Stimulated activated CD8-positive, alpha-beta memory T cell treated with anti-CD3 and anti-CD28 coated beads, Interleukin-2, amount 100 ng/mL, for 1 hour (primary cell): ENCODE measurements at regions not wholly inside any gene's neighbourhood (a gene's known extent, or its start where the extent isn't known, plus 50 kb on each side); places are given as distances from the start of the nearest gene placed in this dataset.
"Not testable (repeated sequence)": the region's sequence is repeated elsewhere in the genome, so short reads cannot be mapped to it uniquely, and the experiment has no call there.

Source experiments
- DNase-seq, 2 donors: peaks; one replicate each; pipeline ENCODE4 v3.0.0-alpha.2; 2020; ENCODE audit warnings: low read depth in 2 of 2

DNA sequence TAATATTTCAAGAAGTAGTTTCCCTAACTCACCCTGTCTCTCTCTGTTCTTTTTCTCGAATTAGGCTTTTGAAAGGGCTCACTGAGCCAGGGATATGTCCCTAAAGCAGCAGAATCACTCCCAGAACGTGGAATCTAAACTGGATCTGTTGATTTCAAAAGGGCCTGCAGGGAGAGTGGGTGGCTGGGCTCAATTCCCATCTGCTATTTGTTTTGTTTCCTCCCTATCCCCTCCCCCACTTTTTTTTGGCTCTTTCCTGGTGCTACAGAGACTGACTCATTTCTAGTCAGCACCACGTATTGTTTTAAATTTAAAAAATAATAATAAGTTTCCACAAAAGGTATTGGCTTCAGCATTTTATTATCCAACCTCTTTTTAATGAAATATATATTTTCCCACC, 961.5 kb downstream of the FAM181B start:
- DNase-seq: no peak

DNA sequence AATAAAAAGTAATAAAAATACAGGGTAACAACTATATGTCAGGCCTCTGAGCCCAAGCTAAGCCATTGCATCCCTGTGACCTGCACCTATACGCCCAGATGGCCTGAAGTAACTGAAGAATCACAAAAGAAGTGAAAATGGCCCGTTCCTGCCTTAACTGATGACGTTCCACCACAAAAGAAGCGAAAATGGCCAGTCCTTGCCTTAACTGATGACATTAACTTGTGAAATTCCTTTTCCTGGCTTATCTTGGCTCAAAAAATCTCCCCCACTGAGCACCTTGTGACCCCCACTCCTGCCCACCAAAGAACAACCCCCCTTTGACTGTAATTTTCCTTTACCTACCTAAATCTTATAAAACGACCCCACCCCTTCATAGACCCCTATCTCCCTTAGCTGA, 963.8 kb downstream of the FAM181B start:
- DNase-seq: not testable (repeated sequence)

DNA sequence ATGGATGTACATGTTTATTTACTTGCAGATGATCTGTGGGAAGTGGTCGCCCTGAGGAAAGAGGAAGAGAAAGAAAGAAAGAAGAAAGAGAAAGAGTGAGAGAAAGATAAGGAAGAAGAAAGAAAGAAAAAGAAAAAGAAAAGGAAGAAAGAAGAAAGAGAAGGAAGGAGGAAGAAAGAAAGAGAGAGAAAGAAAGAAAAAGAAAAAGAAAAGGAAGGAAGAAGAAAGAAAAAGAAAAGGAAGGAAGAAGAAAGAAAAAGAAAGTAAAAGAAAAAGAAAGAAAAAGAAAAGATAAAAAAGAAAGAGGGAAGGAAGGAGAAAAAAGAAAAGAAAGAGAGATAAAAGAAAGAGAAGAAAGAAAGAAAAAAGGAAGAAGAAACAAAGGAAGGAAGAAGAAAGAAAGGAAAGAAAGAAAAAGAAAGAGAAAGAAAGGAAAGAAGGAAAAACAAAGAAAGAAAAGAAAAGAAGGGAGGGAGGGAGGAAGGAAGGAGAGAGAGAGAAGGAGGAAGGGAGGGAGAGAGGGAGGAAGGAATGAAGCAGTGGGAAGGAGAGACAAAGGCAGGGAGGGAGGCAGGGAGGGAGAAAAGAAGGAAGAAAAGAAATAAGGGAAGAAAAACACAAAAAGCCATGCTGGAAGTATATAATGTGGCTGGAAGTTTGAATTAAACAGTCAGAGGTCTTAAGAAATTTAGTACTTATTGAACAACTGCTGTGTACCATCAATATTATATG, 976.6 kb downstream of the FAM181B start:
- DNase-seq: no peak

DNA sequence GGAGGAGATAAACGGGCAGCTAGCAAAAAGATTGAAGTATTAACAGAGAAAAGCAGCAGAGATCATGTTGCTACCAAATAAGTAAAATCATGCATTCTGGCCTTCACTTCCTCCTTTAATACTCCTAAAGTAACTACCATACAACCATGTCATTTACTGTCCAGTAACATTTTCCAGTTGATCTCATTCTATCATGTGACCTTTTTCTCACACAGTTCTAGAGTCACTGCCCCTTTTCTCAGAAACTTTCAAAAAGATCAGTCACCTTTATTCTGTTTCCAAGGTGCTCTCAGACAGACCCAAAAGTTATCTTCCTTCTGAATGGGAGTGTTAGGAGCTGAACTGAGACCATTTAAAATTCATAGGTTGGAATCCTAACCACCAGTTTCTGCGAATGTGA, 984.4 kb downstream of the FAM181B start:
- DNase-seq: no peak

DNA sequence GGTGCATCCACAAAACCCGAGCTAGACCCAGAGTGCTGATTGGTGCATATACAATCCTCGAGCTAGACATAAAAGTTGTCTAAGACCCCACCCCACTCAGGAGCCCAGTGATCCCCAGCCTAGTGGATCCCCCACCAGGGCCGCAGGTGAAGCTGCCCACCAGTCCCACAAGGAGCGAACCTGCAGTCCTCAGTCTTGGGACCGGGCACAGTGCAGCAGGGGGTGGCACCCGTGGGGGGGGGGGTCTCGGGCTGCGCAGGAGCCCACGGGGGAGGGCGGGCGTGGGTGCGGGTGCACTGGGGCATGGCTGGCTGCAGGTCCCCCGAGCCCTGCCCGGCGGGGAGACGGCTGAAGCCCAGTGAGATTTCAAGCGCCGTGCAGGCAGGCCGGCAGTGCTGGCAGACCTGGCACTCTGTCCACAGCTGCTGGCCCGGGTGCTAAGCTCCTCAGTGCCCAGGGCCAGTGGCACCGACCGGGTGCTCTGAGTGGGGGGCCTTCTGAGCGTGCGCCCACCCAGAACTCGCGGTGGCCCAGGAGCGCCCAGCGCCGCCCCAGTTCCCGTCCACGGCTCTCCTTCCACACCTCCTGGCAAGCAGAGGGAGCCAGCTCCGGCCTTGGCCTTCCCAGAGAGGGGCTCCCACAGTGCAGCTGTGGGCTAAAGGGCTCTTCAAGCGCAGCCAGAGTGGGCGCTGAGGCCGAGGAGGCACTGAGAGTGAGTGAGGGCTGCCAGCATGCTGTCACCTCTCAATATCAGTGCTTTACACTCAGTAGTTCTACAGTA, 989.1 kb downstream of the FAM181B start:
- no peak for DNase-seq

DNA sequence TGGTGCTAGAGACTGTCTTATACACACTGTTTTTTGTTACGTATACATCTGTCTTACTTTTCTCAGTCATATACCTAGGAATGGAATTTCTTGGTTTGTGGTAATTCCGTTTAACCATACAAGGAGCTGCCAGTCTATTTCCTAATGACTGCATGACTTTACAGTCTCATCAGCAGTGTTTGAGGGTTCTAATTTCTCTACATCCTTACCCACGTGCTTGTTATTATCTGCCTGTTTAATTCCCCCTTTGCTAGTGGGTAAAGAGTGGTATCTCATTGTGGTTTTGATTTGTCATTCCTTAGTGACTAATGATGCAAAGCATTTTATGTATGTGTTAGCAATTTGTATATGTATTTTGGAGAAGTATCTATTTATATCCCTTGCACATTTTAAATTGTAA, 1008.0 kb downstream of the FAM181B start:
- no peak for DNase-seq

DNA sequence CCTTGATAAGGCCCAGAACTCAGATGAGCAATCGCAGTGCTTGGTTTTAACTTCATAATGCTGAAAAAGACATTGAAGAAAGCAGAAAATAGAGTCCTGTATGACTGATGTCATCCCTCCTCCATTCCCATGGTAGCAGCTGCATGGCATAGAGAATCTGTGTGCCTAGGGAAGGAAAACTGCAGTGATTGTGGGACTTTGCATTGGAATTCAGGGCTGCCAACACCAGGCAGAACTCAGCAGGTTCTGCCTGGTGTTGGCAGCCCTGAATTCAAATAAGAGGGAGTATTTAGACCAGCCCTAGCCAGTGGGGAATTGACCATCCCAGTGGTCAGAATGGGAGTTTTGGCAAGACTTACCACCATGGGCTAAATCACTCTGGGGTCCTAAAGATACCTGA, 1016.0 kb downstream of the FAM181B start:
- no peak for DNase-seq

DNA sequence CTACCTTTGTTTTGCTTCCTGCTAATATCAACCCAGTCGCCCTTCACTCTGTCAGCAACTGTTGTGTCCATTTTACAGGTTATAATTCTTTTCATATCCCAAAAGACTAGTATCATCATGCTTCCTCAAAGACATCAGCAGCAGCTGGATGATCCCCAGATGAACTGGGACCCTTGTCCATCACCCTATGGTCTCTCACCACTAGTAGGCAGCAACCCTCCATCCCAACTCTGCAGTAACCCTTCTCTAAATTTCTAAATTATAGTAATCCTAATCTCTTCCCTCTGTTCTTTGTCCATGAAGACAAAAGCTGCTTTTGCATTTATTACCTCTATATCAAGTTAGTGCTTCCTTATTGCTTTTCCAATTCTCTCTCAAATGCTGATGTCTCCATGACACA, 1025.8 kb downstream of the FAM181B start:
- no peak for DNase-seq

DNA sequence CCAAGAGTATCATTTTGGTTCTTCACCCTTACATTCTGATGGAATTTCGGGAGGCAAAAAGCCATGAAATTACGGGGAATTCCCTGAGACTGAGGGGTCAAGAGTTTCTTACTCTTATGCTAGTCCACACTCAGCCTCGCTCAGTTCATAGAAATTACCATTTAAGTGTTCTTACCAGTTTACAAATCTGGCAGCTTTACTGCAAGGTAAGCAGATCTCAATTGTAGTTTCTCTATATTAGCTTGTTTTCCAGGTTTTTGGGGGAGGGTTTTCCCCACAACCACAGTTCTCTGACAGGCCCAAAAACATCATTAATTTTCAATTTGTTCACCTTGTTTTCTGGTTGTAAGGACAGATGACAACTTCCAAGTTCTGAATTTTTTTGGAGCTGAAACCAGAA, 1028.4 kb downstream of the FAM181B start:
- DNase-seq: no peak

DNA sequence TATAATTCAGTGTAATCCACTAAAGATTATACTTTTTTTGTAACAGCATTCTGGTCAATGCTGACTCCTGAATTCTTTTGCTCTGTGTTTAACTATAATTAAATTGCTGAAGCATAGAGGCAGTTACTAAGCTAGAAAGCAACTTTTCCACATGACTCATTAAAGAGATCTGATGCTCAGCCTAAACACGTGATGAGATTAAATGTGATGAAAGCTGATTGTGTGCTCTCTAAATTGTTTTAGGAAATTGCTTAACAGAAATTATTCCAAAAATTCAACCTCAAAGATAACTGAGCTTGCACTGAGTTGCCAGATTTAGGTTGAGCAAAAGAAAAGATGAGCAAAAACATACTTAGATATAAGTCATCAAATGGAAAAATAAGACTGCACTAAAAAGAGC, 1033.6 kb downstream of the FAM181B start:
- no peak for DNase-seq

DNA sequence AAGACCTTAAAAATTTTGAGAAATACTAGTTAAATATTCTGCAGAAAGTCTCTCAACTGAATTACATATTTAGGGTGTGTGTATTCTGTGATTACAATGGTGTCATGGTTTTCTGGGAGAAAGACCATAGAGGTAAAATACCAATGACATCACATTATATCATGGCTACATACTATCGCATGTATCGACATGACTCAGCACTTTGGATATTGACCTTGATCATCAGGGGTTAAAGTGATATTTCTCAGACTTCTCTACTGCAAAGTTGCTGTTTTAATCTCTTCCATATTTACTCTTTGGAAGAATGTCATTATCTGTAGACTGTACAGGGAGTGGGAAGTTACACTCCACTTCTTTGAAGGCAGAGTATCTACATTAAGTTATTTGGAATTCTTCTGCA, 1046.6 kb downstream of the FAM181B start:
- DNase-seq: no peak

DNA sequence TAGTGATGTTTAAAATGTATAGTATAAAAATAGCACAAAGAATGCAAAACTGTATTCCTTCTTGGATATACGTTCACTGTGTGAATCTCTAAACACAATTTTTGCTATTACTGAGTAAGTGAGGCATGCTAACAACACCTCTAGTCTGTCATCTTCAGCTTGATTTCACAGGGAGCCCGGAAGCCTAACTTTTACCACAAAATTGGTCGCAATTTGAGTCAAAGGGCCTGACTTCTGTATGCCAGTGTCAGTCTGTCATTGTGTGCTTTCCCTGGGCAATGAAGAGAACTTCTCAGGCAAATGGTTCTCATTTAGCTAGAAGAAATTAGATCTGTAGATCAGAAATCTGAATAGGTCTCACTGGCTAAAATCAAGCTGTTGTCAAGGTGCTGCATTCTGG, 1059.5 kb downstream of the FAM181B start:
- no peak for DNase-seq

DNA sequence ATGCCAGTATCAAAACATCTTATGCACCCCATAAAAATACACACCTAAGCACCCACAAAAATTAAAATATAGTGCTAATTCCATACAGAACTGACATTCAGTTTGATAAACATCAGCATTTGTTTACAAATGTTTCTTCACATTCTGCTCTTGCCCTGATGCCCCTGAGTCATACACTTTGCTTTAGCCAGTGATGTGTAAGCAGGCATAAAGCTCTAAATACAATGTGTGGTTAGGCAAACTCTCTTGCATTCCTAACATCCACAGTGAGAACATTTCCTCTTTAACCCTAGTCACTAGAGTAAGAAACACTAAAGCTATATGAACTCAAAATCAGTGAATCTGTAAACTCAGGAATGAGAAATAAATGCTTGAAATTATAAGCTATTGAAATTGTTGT, 1060.7 kb downstream of the FAM181B start:
- DNase-seq: no peak

DNA sequence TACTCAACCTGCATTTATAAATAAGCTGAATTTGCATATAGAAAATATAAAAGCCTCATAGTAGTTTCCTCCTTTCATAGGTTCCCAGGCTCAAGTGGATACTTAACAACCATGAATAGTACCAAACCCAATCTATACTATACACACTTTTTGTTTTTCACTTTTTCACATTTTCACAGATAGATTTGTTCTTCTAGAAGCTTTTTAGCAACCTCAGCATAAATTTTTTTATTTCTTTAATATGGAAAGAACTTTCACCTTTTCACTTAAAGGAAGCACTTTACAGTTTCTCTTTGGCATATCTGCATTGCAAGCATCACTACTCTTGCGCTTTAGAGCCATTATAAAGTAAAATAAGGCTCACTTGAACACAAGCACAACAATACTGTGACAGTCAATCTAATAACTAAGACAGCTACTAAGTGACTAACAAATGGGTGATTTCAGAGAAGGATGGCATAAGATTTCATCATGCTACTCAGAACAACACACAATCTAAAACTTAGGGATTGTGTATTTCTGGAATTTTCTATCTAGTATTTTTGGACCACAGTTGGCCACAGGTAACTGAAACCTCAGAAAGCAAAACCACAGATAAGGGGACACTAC, 1063.6 kb downstream of the FAM181B start:
- no peak for DNase-seq

DNA sequence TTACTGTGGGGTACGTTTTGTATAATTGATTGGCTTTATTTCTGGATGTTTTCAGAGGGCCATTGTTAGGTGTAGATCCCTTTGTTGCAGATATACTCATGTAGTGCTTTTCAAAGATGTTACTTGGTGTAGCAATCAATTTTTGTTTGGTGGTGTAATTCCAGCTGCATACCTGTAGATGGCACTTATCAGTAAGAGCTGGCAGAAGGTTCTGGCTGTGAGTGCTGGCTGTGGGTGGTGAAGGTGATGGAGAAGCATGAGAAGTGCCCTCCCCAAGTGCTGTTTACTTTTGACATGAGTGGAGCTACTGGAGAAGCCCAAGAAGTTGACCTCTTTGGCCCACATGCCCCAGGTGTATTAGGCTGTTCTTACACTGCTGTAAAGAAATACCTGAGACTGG, 1074.9 kb downstream of the FAM181B start:
- DNase-seq: no peak

DNA sequence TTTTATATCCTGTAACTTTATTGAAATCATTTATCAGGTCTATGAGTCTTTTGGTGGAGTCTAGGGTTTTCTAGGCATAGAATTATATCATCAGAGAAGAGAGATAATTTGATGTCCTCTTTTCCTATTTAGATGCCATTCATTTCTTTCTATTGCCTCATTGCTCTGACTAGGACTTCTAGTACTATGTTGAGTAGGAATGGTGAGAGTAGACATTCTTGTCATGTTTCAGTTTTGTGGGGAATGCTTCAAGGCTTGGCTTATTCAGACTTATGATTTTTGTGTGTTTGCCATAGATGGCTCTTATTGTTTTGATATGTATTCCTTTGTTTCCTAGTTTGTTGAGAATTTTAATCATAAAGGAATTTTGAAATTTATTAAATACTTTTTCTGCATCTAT, 1078.3 kb downstream of the FAM181B start:
- DNase-seq: no peak

DNA sequence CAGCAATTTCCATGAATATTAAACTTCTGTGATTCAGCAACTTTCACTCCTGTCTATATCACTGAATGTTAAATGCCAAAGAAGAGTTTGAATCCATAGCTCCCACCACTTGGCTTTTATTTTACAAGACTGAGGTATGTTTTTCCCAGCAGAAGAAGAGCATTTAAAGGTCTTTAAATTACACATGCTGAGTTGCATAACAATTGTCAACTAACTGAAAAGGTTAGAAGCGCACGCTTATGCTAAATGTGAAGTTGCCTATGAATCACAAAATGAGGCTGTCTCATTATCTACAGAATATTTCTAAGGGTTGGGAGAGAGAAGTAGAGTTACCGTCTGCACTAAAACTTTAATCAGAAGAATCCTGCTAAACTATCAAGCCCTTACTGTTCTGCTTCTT, 1086.3 kb downstream of the FAM181B start:
- no peak for DNase-seq

DNA sequence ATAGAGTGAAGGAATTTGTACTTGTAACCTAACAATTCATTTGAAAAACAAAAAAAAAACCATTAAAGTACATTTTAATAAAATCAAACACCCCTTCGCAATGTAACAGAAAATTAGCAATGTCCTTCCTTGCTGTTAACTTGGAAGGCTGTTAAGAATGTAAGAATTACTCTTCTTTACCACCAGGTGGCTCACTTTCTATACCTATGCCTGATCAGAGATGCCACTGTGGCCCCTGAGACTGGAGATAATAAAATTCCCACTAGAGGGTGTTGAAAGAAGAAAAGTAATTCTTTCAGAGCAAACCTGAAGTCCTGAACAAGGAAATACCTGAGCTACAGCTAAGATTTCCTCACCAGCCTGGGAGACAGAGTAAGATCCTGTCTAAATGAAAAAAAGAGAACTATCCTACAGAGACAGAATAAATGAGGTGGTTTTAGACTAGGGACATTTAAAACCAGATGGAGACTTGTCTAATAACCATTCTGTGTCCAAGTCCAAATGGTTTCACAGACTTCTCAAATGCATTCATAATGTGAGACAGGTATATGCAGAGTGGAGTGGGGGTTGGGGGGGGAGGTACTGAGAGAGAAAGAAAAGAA, 1089.3 kb downstream of the FAM181B start:
- no peak for DNase-seq

DNA sequence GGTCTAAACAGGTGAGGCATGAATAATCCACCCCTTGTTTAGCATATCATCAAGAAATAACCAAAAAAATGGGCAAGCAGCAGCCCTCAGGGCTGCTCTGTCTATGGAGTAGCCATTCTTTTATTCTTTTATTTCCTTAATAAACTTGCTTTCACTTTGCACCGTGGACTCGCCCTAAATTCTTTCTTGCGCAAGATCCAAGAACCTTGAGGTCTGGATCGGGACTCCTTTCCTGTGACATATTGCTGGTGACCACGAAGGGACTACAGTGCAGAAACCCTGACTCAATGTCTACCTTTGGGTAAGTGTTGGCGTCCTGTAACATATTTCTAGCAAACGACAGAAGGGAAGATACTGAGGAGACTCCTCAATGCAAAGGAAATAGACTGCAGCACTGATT, 1099.2 kb downstream of the FAM181B start:
- DNase-seq: no peak

DNA sequence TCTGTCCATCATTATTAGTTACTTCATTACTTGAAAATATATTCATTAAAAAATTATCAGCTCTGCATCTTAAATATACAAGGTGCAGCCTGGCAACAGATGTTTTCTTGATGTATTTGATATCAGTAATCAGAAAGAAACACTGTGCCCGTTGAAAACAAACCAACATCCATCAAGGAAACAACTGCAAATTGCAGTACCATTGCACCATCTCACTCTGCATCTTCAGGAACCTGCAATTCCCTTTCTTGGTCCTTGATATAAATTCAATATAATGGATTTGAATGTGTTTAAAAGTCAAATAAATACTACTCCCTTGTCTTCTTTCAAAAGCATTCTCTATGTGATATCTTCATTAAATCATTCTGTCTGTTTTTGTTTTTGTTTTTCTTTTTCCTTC, 1131.2 kb downstream of the FAM181B start:
- DNase-seq: no peak

DNA sequence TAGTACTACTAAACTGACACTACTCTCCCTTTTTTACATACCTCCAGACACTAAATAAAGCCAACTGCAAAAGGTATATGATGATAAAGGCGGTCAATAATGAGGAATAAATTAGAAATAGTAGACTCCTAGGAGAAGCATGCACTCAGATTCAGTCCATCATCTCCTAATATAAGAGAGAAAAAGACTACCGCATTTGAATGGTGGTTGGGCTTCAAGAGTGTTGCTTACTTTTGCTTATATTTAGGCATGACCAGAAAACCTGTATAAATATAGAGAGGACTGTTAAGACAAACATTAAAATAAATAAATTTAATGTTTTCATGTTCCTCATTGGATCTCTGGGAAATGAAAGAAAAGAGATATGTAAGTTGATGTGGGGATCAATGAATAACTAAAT, 1137.0 kb downstream of the FAM181B start:
- DNase-seq: no peak

DNA sequence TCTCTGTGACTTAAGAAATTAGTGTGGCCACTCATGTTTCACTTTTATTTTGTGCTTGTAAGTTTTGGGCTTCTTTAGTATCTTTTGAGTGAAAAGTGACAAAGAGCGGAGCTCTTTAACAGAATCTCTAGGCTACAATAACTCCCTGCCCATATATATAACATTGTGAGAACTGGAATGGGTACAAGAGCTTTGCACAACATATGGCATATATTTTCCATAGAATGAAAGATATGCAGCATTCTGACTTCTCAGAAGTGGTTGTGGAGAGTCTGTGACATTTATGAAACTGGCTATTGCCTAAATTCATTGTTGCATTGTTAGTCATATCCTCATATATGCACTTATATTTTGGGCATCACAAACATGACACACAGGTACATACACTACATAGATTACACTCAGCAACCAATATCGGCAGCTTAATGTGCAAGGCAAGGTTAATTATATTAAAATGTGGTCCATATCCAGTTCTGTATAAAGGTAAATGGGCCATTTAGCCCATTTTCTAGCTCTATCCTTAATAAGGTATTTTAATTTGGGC, 1148.2 kb downstream of the FAM181B start:
- DNase-seq: no peak
